ENCODE measurements at regions not wholly inside any gene's neighbourhood (a gene's known extent, or its start where the extent isn't known, plus 50 kb on each side); places are given as distances from the start of the nearest gene placed in this dataset.

DNA sequence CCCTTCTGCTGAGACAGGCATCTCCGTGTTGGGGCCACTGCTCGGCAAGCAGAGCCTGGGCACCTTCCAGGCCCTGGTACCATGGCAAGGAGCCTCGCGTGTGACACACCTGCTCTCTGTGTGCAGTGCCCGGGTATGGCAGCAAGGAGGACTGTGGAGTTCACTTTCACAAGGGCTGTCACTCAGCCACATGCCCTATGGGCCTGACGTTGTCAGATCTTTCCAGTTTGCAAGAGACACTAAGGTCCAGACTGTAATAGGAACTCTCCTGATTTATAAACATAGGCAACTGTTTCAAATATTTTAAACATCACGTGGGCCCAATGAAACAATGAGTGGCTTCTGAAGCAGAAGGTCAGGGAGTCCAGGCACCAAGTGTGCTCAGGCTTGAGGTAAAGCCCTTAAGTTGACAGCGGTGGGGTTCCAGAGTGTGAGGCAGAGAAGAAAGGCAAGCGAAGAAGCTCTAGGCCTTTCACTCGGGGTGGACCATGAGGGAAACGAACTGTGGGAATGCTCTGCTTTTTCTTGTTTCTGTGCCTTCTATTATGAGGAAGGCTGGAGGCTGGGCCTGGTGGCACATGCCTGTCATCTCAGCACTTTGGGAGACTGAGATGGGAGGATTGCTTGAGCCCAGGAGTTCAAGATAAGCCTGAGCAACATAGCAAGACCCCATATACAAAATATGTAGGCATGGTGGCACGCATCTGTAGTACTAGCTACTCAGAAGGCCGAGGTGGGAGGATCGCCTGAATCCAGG is 108.6 kb upstream of the TRIM2 start:
- TF ChIP-seq, protein P1, sequence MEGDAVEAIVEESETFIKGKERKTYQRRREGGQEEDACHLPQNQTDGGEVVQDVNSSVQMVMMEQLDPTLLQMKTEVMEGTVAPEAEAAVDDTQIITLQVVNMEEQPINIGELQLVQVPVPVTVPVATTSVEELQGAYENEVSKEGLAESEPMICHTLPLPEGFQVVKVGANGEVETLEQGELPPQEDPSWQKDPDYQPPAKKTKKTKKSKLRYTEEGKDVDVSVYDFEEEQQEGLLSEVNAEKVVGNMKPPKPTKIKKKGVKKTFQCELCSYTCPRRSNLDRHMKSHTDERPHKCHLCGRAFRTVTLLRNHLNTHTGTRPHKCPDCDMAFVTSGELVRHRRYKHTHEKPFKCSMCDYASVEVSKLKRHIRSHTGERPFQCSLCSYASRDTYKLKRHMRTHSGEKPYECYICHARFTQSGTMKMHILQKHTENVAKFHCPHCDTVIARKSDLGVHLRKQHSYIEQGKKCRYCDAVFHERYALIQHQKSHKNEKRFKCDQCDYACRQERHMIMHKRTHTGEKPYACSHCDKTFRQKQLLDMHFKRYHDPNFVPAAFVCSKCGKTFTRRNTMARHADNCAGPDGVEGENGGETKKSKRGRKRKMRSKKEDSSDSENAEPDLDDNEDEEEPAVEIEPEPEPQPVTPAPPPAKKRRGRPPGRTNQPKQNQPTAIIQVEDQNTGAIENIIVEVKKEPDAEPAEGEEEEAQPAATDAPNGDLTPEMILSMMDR (conservative IDR thresholded peaks at IDR 0.05; ENCODE audit: low read length), result no peak
- TF ChIP-seq EZH2phosphoT487 (IDR thresholded peaks at IDR 0.05; ENCODE audit: borderline replicate concordance, low read depth, low read length), result no peak

All from OCI-LY7 (cell line).